PC-9 (cell line): ENCODE measurements at regions not wholly inside any gene's neighbourhood (a gene's known extent, or its start where the extent isn't known, plus 50 kb on each side); places are given as distances from the start of the nearest gene placed in this dataset.
"Not testable (repeated sequence)": the region's sequence is repeated elsewhere in the genome, so short reads cannot be mapped to it uniquely, and the experiment has no call there.

Experiments
- BruUV-seq: library from RNA; stranded (reverse); fragments of 400-500 nt; replicated peaks from 2 replicates; lab custom pipeline; 2021; lab: Mats Ljungman, UMichigan
- CTCF ChIA-PET: fragments of 300-600 bp; sonication (Branson Sonifier 250); formaldehyde crosslinking; loops from one replicate; lab custom pipeline; 2022; ENCODE audit warnings: antibody characterized with exemption; lab: Charles Lee
- POLR2A ChIA-PET: fragments of 300-600 bp; sonication (Branson Sonifier 250); formaldehyde crosslinking; loops from one replicate; lab custom pipeline; 2022; ENCODE audit warnings: antibody characterized with exemption; ENCODE audit not compliant: unreplicated experiment; lab: Charles Lee
- DNase-seq, 2 experiments: peaks; one replicate each; pipeline versions ENCODE4 v3.0.0 to v3.0.0-alpha.2; 2015 to 2022; ENCODE audit warnings: mixed read lengths in 1 of 2
- H2AFZ ChIP-seq: fragments of 200-600 bp; sonication (generic); 2 replicates; pipeline ENCODE4 v1.8.1; 2017; ENCODE audit warnings: antibody characterized with exemption
- H3F3A ChIP-seq: fragments of 200-600 bp; sonication (generic); 2 replicates; pipeline ENCODE4 v1.8.1; 2017; ENCODE audit warnings: antibody characterized with exemption, mild to moderate bottlenecking, low read depth; ENCODE audit not compliant: insufficient read depth
- H3K27ac ChIP-seq: fragments of 200-600 bp; sonication (generic); 2 replicates; pipeline ENCODE4 v1.6.1; 2016; ENCODE audit warnings: mixed run types
- H3K27me3 ChIP-seq: fragments of 200-600 bp; sonication (generic); 2 replicates; pipeline ENCODE4 v1.6.1; 2016; ENCODE audit warnings: low read depth, mixed run types; ENCODE audit not compliant: insufficient read depth
- H3K36me3 ChIP-seq: fragments of 200-600 bp; sonication (generic); 2 replicates; pipeline ENCODE4 v1.6.1; 2016; ENCODE audit warnings: low read depth, mixed run types
- H3K4me1 ChIP-seq: fragments of 200-600 bp; sonication (generic); replicated peaks from 2 replicates; pipeline ENCODE4 v1.6.1; 2016; ENCODE audit warnings: mixed run types; ENCODE audit not compliant: insufficient read depth
- H3K4me2 ChIP-seq: fragments of 200-600 bp; sonication (generic); 2 replicates; pipeline ENCODE4 v1.6.1; 2017; ENCODE audit warnings: mixed run types
- H3K4me3 ChIP-seq: fragments of 200-600 bp; sonication (generic); 2 replicates; pipeline ENCODE4 v1.6.1; 2016; ENCODE audit warnings: mixed run types
- H3K79me2 ChIP-seq: fragments of 200-600 bp; sonication (generic); 2 replicates; pipeline ENCODE4 v1.6.1; 2017; ENCODE audit warnings: low read depth, mixed run types
- H3K9me2 ChIP-seq: fragments of 200-600 bp; sonication (generic); 2 replicates; pipeline ENCODE4 v1.8.1; 2017; ENCODE audit warnings: mild to moderate bottlenecking; ENCODE audit not compliant: insufficient read depth
- H3K9me3 ChIP-seq: fragments of 200-600 bp; sonication (generic); 2 replicates; pipeline ENCODE4 v1.8.1; 2016; ENCODE audit warnings: low read depth; ENCODE audit not compliant: insufficient read depth
- H4K20me1 ChIP-seq: fragments of 200-600 bp; sonication (generic); 2 replicates; pipeline ENCODE4 v1.8.1; 2017; ENCODE audit not compliant: insufficient read depth
- CTCF ChIP-seq: fragments of 200-600 bp; sonication (generic); conservative IDR thresholded peaks from 2 replicates; pipeline ENCODE4 v1.6.1; 2017; ENCODE audit warnings: mixed run types, antibody characterized with exemption, mild to moderate bottlenecking, moderate library complexity
- EZH2 ChIP-seq: fragments of 200-600 bp; sonication (generic); IDR thresholded peaks from 2 replicates; pipeline ENCODE4 v1.8.0; 2017; ENCODE audit warnings: antibody characterized with exemption, low read depth
- intact Hi-C: fragments of 100-400 bp; cut with micrococcal nuclease; formaldehyde crosslinking; loops from one replicate; pipeline ENCODE4 v1.10.0; 2022; ENCODE audit not compliant: unreplicated experiment

GRCh38 chr3:14033023-14033422 is 91.6 kb downstream of the CHCHD4 start:
- Histone ChIP-seq H3K79me2 (no peaks in the 10 kb centered on the region), H3F3A (no peaks in the 10 kb centered on the region), H3K4me3 (no peak overlapping the region), H3K9me2 (no peaks in the 10 kb centered on the region), H4K20me1 (no peaks in the 10 kb centered on the region), H3K9me3 (no peaks in the 10 kb centered on the region), H3K4me1 (no peaks in the 10 kb centered on the region), H3K27me3 (no peaks in the 10 kb centered on the region), H3K36me3 (no peaks in the 10 kb centered on the region), H3K4me2 (no peak overlapping the region), H3K27ac (no peak overlapping the region), H2AFZ (no peak overlapping the region)
- POLR2A ChIA-PET: no interaction called here
- intact Hi-C loops: no loop called here
- BruUV-seq: no TSS peak
- TF ChIP-seq CTCF (no peak), EZH2 (no peak)
- DNase-seq: no peak
- CTCF ChIA-PET: no interaction called here

- Histone ChIP-seq H3K27ac (no peak overlapping the region), H3K36me3 (no peaks in the 10 kb centered on the region), H3K4me2 (no peak overlapping the region), H3K9me3 (no peaks in the 10 kb centered on the region), H4K20me1 (no peaks in the 10 kb centered on the region), H3K27me3 (no peaks in the 10 kb centered on the region), H3K4me1 (no peaks in the 10 kb centered on the region), H3K4me3 (no peak overlapping the region), H3F3A (no peaks in the 10 kb centered on the region), H2AFZ (no peak overlapping the region), H3K79me2 (no peaks in the 10 kb centered on the region), H3K9me2 (no peaks in the 10 kb centered on the region)
- ChIA-PET POLR2A (no interaction called here), CTCF (no interaction called here)
- TF ChIP-seq CTCF: no peak
- TF ChIP-seq EZH2: no peak
- no TSS peak for BruUV-seq
- intact Hi-C loops: no loop called here
- no peak for DNase-seq
Observed at GRCh38 chr3:14031271-14031670, 93.4 kb downstream of the CHCHD4 start.

GRCh38 chr3:14029390-14029995 is 95.2 kb downstream of the CHCHD4 start:
- H3K4me1 ChIP-seq, H3K4me2 ChIP-seq, BruUV-seq, H3K9me2 ChIP-seq, CTCF ChIA-PET, H3K9me3 ChIP-seq, DNase-seq, H3K36me3 ChIP-seq, intact Hi-C loops, H3K79me2 ChIP-seq, H2AFZ ChIP-seq, H3K27ac ChIP-seq, H3K4me3 ChIP-seq, H3K27me3 ChIP-seq, H3F3A ChIP-seq, POLR2A ChIA-PET, H4K20me1 ChIP-seq: not testable (repeated sequence)

DNA sequence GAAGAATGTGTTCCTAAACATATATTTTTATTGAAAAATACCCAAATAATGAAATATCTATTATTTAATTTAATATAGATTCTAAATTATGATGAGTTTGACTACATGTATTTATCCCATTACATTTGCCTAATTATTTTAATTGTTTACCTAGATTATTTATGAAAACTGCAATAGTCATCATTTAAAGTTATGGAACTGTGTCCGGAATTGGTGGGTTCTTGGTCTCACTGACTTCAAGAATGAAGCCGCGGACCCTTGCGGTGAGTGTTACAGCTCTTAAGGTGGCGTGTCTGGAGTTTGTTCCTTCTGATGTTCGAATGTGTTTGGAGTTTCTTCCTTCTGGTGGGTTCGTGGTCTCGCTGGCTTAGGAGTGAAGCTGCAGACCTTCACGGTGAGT is 96.5 kb downstream of the CHCHD4 start:
- POLR2A ChIA-PET, CTCF ChIA-PET, H2AFZ ChIP-seq: not testable (repeated sequence)

More for the DNA sequence above, 96.5 kb downstream of the CHCHD4 start:
- H3K4me1 ChIP-seq, H3K4me3 ChIP-seq, intact Hi-C loops, H3K27me3 ChIP-seq, H3K79me2 ChIP-seq, H3K9me3 ChIP-seq, H3F3A ChIP-seq, H3K36me3 ChIP-seq, H4K20me1 ChIP-seq, H3K9me2 ChIP-seq, BruUV-seq, DNase-seq, H3K27ac ChIP-seq, H3K4me2 ChIP-seq: not testable (repeated sequence)
